GM23338 (cell line): ENCODE measurements at regions not wholly inside any gene's neighbourhood (a gene's known extent, or its start where the extent isn't known, plus 50 kb on each side); places are given as distances from the start of the nearest gene placed in this dataset.

ENCODE experiments used
- CREB1 ChIP-seq: fragments of 250-450 bp; sonication (Bioruptor Pico); IDR thresholded peaks from 2 replicates; pipeline ENCODE4 v1.5.0; 2020; ENCODE audit warnings: low read depth, mild to moderate bottlenecking, moderate library complexity
- CTCF ChIP-seq, 2 experiments: fragments of 200-600 bp in 1 of 2; sonication (generic) in 1 of 2; conservative IDR thresholded peaks; 2 replicates each; pipeline versions ENCODE4 v1.5.1 to v1.6.1; 2016 to 2017; ENCODE audit warnings: antibody characterized with exemption in 2 of 2, low read depth in 2 of 2, mild to moderate bottlenecking in 2 of 2, moderate library complexity in 1 of 2
- ETS1 ChIP-seq: IDR thresholded peaks from 2 replicates; pipeline ENCODE4 v1.6.1; 2016; ENCODE audit warnings: antibody characterized with exemption
- EZH2 ChIP-seq: fragments of 200-600 bp; sonication (generic); IDR thresholded peaks from one replicate; pipeline ENCODE4 v1.8.0; 2017; ENCODE audit warnings: antibody characterized with exemption, mild to moderate bottlenecking, low read depth; ENCODE audit not compliant: unreplicated experiment
- EZH2phosphoT487 ChIP-seq: fragments of 200-600 bp; sonication (generic); IDR thresholded peaks from one replicate; pipeline ENCODE4 v1.8.1; 2018; ENCODE audit warnings: antibody characterized with exemption; ENCODE audit not compliant: unreplicated experiment
- JUNB ChIP-seq: IDR thresholded peaks from one replicate; pipeline ENCODE4 v1.6.1; 2016; ENCODE audit warnings: antibody characterized with exemption; ENCODE audit not compliant: unreplicated experiment
- REST ChIP-seq: IDR thresholded peaks from one replicate; pipeline ENCODE4 v1.6.1; 2018; ENCODE audit warnings: antibody characterized with exemption; ENCODE audit not compliant: unreplicated experiment
- ZNF114 ChIP-seq: fragments of 250-450 bp; sonication (Bioruptor Pico); IDR thresholded peaks from 2 replicates; pipeline ENCODE4 v1.5.0; 2020; ENCODE audit warnings: mild to moderate bottlenecking, moderate library complexity
- ZNF331 ChIP-seq: fragments of 250-450 bp; sonication (Bioruptor Pico); IDR thresholded peaks from 2 replicates; pipeline ENCODE4 v1.5.0; 2020; ENCODE audit warnings: low read depth, mild to moderate bottlenecking, moderate library complexity

- TF ChIP-seq JUNB: no peak
- no peak for TF ChIP-seq ZNF331
- TF ChIP-seq CTCF (conservative IDR thresholded peaks at IDR 0.05; ENCODE audit: low read depth in 2 of 2): no peak
- TF ChIP-seq ZNF114 (CRISPR knock-in tag): no peak
- no peak for TF ChIP-seq EZH2phosphoT487
- TF ChIP-seq CREB1 (CRISPR knock-in tag): no peak
- no peak for TF ChIP-seq ETS1
- TF ChIP-seq EZH2: no peak
- no peak for TF ChIP-seq REST
Observed at GRCh38 chr5:67720162-67720772, 495.3 kb upstream of the PIK3R1 start.
